ENCODE measurements at regions not wholly inside any gene's neighbourhood (a gene's known extent, or its start where the extent isn't known, plus 50 kb on each side); places are given as distances from the start of the nearest gene placed in this dataset.

DNA sequence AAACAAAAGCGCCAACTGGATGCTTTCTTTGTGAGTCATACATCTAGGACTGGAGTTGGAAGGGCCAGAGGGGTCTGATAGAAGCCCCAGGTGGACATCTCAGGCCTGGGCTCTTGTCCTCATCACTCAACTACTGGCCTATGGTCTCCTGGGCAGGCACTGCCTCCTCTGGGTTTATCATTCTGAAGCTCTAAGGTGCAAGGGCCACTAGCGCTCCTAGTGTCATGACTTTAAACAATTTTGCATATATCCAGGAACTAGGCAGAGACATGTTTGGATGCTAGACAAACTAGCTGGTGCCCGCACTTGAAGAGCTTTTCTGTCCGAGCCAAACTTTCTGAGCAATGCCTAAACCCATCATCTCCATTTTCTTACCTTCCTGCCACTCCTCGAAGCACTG is 72.3 kb downstream of the CD164 start:
- Histone ChIP-seq H3K4me3 (ENCODE audit: low read depth in 2 of 2, low read length in 2 of 2) (no peak overlapping the region), H3K27me3 (ENCODE audit: control insufficient read depth, insufficient read depth, low read length) (no peaks in the 10 kb centered on the region), H3K27ac (ENCODE audit: low read length) (no peak overlapping the region), H3K4me1 (ENCODE audit: control insufficient read depth, insufficient read depth, low read length) (no peaks in the 10 kb centered on the region), H3K9me3 (ENCODE audit: control insufficient read depth, insufficient read depth, low read depth, low read length) (no peaks in the 10 kb centered on the region), H3K36me3 (ENCODE audit: control insufficient read depth, insufficient read depth, low read length) (no peaks in the 10 kb centered on the region)
- BruUV-seq (replicated peaks), result no TSS peak
- TF ChIP-seq, protein P1, sequence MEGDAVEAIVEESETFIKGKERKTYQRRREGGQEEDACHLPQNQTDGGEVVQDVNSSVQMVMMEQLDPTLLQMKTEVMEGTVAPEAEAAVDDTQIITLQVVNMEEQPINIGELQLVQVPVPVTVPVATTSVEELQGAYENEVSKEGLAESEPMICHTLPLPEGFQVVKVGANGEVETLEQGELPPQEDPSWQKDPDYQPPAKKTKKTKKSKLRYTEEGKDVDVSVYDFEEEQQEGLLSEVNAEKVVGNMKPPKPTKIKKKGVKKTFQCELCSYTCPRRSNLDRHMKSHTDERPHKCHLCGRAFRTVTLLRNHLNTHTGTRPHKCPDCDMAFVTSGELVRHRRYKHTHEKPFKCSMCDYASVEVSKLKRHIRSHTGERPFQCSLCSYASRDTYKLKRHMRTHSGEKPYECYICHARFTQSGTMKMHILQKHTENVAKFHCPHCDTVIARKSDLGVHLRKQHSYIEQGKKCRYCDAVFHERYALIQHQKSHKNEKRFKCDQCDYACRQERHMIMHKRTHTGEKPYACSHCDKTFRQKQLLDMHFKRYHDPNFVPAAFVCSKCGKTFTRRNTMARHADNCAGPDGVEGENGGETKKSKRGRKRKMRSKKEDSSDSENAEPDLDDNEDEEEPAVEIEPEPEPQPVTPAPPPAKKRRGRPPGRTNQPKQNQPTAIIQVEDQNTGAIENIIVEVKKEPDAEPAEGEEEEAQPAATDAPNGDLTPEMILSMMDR (IDR thresholded peaks at IDR 0.05), result no peak
- TF ChIP-seq, protein P2, sequence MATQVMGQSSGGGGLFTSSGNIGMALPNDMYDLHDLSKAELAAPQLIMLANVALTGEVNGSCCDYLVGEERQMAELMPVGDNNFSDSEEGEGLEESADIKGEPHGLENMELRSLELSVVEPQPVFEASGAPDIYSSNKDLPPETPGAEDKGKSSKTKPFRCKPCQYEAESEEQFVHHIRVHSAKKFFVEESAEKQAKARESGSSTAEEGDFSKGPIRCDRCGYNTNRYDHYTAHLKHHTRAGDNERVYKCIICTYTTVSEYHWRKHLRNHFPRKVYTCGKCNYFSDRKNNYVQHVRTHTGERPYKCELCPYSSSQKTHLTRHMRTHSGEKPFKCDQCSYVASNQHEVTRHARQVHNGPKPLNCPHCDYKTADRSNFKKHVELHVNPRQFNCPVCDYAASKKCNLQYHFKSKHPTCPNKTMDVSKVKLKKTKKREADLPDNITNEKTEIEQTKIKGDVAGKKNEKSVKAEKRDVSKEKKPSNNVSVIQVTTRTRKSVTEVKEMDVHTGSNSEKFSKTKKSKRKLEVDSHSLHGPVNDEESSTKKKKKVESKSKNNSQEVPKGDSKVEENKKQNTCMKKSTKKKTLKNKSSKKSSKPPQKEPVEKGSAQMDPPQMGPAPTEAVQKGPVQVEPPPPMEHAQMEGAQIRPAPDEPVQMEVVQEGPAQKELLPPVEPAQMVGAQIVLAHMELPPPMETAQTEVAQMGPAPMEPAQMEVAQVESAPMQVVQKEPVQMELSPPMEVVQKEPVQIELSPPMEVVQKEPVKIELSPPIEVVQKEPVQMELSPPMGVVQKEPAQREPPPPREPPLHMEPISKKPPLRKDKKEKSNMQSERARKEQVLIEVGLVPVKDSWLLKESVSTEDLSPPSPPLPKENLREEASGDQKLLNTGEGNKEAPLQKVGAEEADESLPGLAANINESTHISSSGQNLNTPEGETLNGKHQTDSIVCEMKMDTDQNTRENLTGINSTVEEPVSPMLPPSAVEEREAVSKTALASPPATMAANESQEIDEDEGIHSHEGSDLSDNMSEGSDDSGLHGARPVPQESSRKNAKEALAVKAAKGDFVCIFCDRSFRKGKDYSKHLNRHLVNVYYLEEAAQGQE (IDR thresholded peaks at IDR 0.05; ENCODE audit: insufficient read depth in 1 of 2, low read depth in 2 of 2, low read length in 1 of 2), result no peak
- no peak for TF ChIP-seq SIN3A (IDR thresholded peaks at IDR 0.05; ENCODE audit: borderline replicate concordance, insufficient read depth, low read depth, low read length)
- no peak for TF ChIP-seq POLR2AphosphoS5 (IDR thresholded peaks at IDR 0.05; ENCODE audit: low read depth, low read length)
- TF ChIP-seq TCF7L2 (IDR thresholded peaks at IDR 0.05; ENCODE audit: low read depth, low read length), result no peak
- in situ Hi-C loops (cut with HindIII; ENCODE audit: low pct_unique_long_range_greater_than_20kb, low sequenced_read_pairs), result no loop called here
- intact Hi-C loops (cut with micrococcal nuclease; ENCODE audit: unreplicated experiment), result no loop called here
- ATAC-seq (no peak), DNase-seq (ENCODE audit: low read depth, low spot score) (no peak)
- ChIA-PET POLR2A (no interaction called here), CTCF (interaction anchor here (1.0 kb wide), 1 partner anchor 80 kb away, joined by 3 read pairs; no protein-coding TSS in a partner anchor)

DNA sequence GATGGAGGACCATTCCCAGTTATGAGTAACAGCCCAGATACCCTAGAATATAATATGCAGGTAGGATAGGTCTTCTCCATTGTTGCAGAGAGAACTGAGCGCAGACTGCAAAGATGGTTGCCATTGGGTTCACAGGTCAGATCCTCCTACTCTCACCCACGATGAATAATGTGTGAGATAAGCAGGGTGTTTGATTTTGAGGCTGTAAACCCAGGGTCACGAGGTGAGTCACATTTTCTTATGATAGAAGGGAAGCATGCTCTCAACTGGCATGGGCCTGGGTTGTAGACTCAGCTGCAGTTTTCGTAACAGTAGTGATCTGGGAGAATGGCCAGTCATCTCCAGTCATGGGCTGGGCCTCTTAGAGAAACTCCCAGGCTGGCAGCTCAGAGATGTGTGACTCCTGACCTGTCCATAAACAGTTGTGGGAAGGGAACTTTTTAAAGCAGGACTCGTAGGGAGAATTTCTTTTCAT is 74.2 kb downstream of the CD164 start:
- 0 out of 2 replicates have a peak, but pooled peaks have one; percentile 47 for ATAC-seq
- peak; percentile 27 for DNase-seq (ENCODE audit: low read depth, low spot score)
- Histone ChIP-seq H3K27ac (ENCODE audit: low read length) (no peak overlapping the region), H3K4me1 (ENCODE audit: control insufficient read depth, insufficient read depth, low read length) (no peaks in the 10 kb centered on the region), H3K9me3 (ENCODE audit: control insufficient read depth, insufficient read depth, low read depth, low read length) (no peaks in the 10 kb centered on the region), H3K27me3 (ENCODE audit: control insufficient read depth, insufficient read depth, low read length) (no peaks in the 10 kb centered on the region), H3K4me3 (ENCODE audit: low read depth in 2 of 2, low read length in 2 of 2) (no peak overlapping the region), H3K36me3 (ENCODE audit: control insufficient read depth, insufficient read depth, low read length) (no peaks in the 10 kb centered on the region)
- intact Hi-C loops (cut with micrococcal nuclease; ENCODE audit: unreplicated experiment) (no loop called here), in situ Hi-C loops (cut with HindIII; ENCODE audit: low pct_unique_long_range_greater_than_20kb, low sequenced_read_pairs) (no loop called here)
- no TSS peak for BruUV-seq (replicated peaks)
- no peak for TF ChIP-seq POLR2AphosphoS5 (IDR thresholded peaks at IDR 0.05; ENCODE audit: low read depth, low read length)
- no peak for TF ChIP-seq TCF7L2 (IDR thresholded peaks at IDR 0.05; ENCODE audit: low read depth, low read length)
- TF ChIP-seq, protein P2 (IDR thresholded peaks at IDR 0.05; ENCODE audit: insufficient read depth in 1 of 2, low read depth in 2 of 2, low read length in 1 of 2), result no peak
- no peak for TF ChIP-seq SIN3A (IDR thresholded peaks at IDR 0.05; ENCODE audit: borderline replicate concordance, insufficient read depth, low read depth, low read length)
- TF ChIP-seq, protein P1 (IDR thresholded peaks at IDR 0.05), result no peak
- POLR2A ChIA-PET, result no interaction called here
- CTCF ChIA-PET, result no interaction called here
